DOHH2 (cell line): ENCODE measurements at regions not wholly inside any gene's neighbourhood (a gene's known extent, or its start where the extent isn't known, plus 50 kb on each side); places are given as distances from the start of the nearest gene placed in this dataset.

Source experiments
- CTCF ChIP-seq: fragments of 200-600 bp; sonication (generic); IDR thresholded peaks from one replicate; pipeline ENCODE4 v1.5.1; 2014; ENCODE audit warnings: antibody characterized with exemption, mild to moderate bottlenecking, low read depth, low read length; ENCODE audit not compliant: poor library complexity, severe bottlenecking
- EZH2phosphoT487 ChIP-seq: fragments of 200-600 bp; sonication (generic); IDR thresholded peaks from 2 replicates; pipeline ENCODE4 v1.6.1; 2017; ENCODE audit warnings: borderline replicate concordance, mild to moderate bottlenecking, antibody characterized with exemption, low read length, moderate library complexity, mixed read lengths

- TF ChIP-seq CTCF (no peak), EZH2phosphoT487 (no peak)
Measured at GRCh38 chr1:219420913-219421312, 192.0 kb downstream of the ZC3H11B start.
